GM21528 (cell line): ENCODE measurements at regions not wholly inside any gene's neighbourhood (a gene's known extent, or its start where the extent isn't known, plus 50 kb on each side); places are given as distances from the start of the nearest gene placed in this dataset.

Experiments
- ATAC-seq: cut with Tn5 transposase; IDR thresholded peaks from one replicate; pipeline ENCODE4 v1.9.1; 2021; ENCODE audit warnings: mild to moderate bottlenecking, moderate library complexity; ENCODE audit not compliant: unreplicated experiment, low FRiP score

GRCh38 chr20:48571949-48572847, 255.6 kb downstream of the PREX1 start:
- no peak for ATAC-seq

- no peak for ATAC-seq
These were observed 258.1 kb downstream of the PREX1 start for GRCh38 chr20:48569679-48570078.

GRCh38 chr20:48568520-48568919, 259.3 kb downstream of the PREX1 start:
- no peak for ATAC-seq

- no peak for ATAC-seq
These were observed 260.7 kb downstream of the PREX1 start for GRCh38 chr20:48567145-48567544.

GRCh38 chr20:48564982-48565539, 262.7 kb downstream of the PREX1 start:
- no peak for ATAC-seq

- no peak for ATAC-seq
These were observed 264.5 kb downstream of the PREX1 start for GRCh38 chr20:48563191-48563870.

- ATAC-seq, result no peak
These were observed 265.1 kb downstream of the PREX1 start for GRCh38 chr20:48562586-48563116.

- no peak for ATAC-seq
These were observed 268.9 kb downstream of the PREX1 start for GRCh38 chr20:48558906-48559305.

GRCh38 chr20:48557380-48557779, 270.4 kb downstream of the PREX1 start:
- no peak for ATAC-seq

GRCh38 chr20:48556956-48557355, 270.8 kb downstream of the PREX1 start:
- ATAC-seq, result no peak

- ATAC-seq, result no peak
These were observed 275.2 kb downstream of the PREX1 start for GRCh38 chr20:48552550-48552949.

- ATAC-seq, result no peak
These were observed 277.0 kb downstream of the PREX1 start for GRCh38 chr20:48550814-48551213.

- ATAC-seq, result no peak
These were observed 280.1 kb downstream of the PREX1 start for GRCh38 chr20:48547664-48548063.

- no peak for ATAC-seq
These were observed 283.1 kb downstream of the PREX1 start for GRCh38 chr20:48544402-48545339.

- ATAC-seq, result no peak
These were observed 286.2 kb downstream of the PREX1 start for GRCh38 chr20:48541581-48542071.

GRCh38 chr20:48538856-48539255, 288.9 kb downstream of the PREX1 start:
- no peak for ATAC-seq

GRCh38 chr20:48538058-48538825, 289.6 kb downstream of the PREX1 start:
- no peak for ATAC-seq

- no peak for ATAC-seq
These were observed 291.6 kb downstream of the PREX1 start for GRCh38 chr20:48536206-48536605.

- no peak for ATAC-seq
These were observed 292.2 kb downstream of the PREX1 start for GRCh38 chr20:48535556-48535955.
